Testis (tissue), 2 donors: ENCODE measurements at regions not wholly inside any gene's neighbourhood (a gene's known extent, or its start where the extent isn't known, plus 50 kb on each side); places are given as distances from the start of the nearest gene placed in this dataset.
A peak's percentile ranks its signal among the peaks of the same experiment; 100 is the strongest.

ENCODE experiments used
- DNase-seq: peaks from one replicate; pipeline ENCODE4 v3.0.0-alpha.2; 2019
- H3K27ac ChIP-seq, 2 donors: fragments of 200-600 bp; sonication (generic); one replicate each; pipeline ENCODE4 v1.5.1; 2019
- H3K27me3 ChIP-seq: fragments of 200-600 bp; sonication (generic); one replicate; pipeline ENCODE4 v1.5.1; 2019
- H3K36me3 ChIP-seq: fragments of 200-600 bp; sonication (generic); one replicate; pipeline ENCODE4 v1.5.1; 2017; ENCODE audit warnings: low read depth; ENCODE audit errors: missing control alignments
- H3K4me1 ChIP-seq: fragments of 200-600 bp; sonication (generic); one replicate; pipeline ENCODE4 v1.5.1; 2019
- H3K4me3 ChIP-seq, 2 donors: fragments of 200-600 bp; sonication (generic); one replicate each; pipeline ENCODE4 v1.5.1; 2017 to 2019
- H3K9me3 ChIP-seq: fragments of 200-600 bp; sonication (generic); one replicate; pipeline ENCODE4 v1.5.1; 2017
- POLR2A ChIP-seq: fragments of 450-650 bp; IDR thresholded peaks from one replicate; pipeline ENCODE4 v1.6.1; 2017; ENCODE audit warnings: antibody characterized with exemption, mild to moderate bottlenecking, moderate library complexity
- WGBS, 2 donors: methylation state at CpG; one replicate each; pipeline ENCODE4 v1.1.5; 2018; 5-methylcytosine and 5-hydroxymethylcytosine counted together
- intact Hi-C: fragments of 100-400 bp; cut with DNase I; formaldehyde crosslinking; loops from one replicate; pipeline ENCODE4 v1.15.1; 2023; ENCODE audit warnings: low total_unique reads
- TF ChIP-seq, protein P1 (sequence below), 3 experiments: fragments of 450-650 bp in 2 of 3; fragments of 200-600 bp in 1 of 3; sonication (generic) in 1 of 3; IDR thresholded peaks; one replicate each; pipeline ENCODE4 v1.5.1; 2016 to 2019; ENCODE audit warnings: antibody characterized with exemption in 3 of 3, mild to moderate bottlenecking in 2 of 3, moderate library complexity in 1 of 3

DNA sequence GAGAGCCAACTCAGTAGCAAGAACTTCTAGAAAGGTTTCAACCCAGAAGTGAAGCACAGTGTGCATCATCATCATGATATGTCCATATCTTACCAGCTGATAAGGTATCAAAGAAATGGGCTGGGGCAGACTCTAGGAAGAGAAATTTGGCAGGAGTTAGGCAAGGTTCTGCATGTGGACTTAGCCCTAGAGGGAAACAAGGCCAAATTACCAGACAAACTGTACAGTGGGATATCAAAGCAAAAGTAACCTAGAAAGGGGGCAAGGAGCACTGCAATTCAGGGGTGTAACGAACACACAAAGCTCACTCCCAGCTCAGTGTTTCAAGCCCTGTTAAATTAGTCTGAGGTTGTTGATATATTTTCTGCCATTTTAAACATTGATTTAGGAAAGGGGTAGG is 407.4 kb downstream of the SMARCA1 start:
- H3K9me3 ChIP-seq = no peaks in the 10 kb centered on the region
- TF ChIP-seq POLR2A = no peak

DNA sequence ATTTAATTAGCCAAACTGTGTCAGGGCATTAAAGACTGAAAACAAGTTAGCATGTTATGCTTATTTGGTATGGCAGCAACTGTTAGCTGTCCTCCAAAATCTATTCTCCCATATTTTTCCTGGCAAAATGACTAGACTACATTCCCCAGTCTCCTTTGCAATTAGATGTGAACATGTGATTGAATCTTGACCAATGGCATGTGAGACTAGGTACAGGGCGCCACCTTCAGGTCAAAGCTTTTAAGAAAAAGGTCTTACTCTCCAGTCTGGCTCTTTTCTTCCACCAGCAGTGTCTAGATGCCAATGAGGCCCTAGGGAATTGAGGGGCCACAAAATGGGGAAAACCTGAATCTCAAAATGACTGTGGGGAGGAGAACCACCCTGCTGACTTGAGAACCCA is 408.2 kb downstream of the SMARCA1 start:
- DNase-seq = peak; percentile 63
- H3K27ac ChIP-seq = no peak overlapping the region
- H3K9me3 ChIP-seq = no peaks in the 10 kb centered on the region
- H3K4me1 ChIP-seq = no peaks in the 10 kb centered on the region
- H3K27me3 ChIP-seq = no peaks in the 10 kb centered on the region
- no peak overlapping the region for H3K4me3 ChIP-seq
- 62 to 67% methylated on average over 1 of the region's 1 CpG for WGBS, 2 donors
- no peaks in the 10 kb centered on the region for H3K36me3 ChIP-seq
- TF ChIP-seq, protein P1, sequence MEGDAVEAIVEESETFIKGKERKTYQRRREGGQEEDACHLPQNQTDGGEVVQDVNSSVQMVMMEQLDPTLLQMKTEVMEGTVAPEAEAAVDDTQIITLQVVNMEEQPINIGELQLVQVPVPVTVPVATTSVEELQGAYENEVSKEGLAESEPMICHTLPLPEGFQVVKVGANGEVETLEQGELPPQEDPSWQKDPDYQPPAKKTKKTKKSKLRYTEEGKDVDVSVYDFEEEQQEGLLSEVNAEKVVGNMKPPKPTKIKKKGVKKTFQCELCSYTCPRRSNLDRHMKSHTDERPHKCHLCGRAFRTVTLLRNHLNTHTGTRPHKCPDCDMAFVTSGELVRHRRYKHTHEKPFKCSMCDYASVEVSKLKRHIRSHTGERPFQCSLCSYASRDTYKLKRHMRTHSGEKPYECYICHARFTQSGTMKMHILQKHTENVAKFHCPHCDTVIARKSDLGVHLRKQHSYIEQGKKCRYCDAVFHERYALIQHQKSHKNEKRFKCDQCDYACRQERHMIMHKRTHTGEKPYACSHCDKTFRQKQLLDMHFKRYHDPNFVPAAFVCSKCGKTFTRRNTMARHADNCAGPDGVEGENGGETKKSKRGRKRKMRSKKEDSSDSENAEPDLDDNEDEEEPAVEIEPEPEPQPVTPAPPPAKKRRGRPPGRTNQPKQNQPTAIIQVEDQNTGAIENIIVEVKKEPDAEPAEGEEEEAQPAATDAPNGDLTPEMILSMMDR (IDR thresholded peaks at IDR 0.05) = peak in 1 of 3 experiments; percentile 11
- TF ChIP-seq POLR2A = no peak
- intact Hi-C loops = no loop called here

More for the DNA sequence above, 407.4 kb downstream of the SMARCA1 start:
- Histone ChIP-seq H3K4me3 (no peak overlapping the region), H3K27me3 (no peaks in the 10 kb centered on the region), H3K27ac (no peak overlapping the region), H3K4me1 (no peaks in the 10 kb centered on the region), H3K36me3 (no peaks in the 10 kb centered on the region)
- intact Hi-C loops = no loop called here
- DNase-seq = no peak
- WGBS, 2 donors = 57% methylated on average over 1 of the region's 1 CpG

DNA sequence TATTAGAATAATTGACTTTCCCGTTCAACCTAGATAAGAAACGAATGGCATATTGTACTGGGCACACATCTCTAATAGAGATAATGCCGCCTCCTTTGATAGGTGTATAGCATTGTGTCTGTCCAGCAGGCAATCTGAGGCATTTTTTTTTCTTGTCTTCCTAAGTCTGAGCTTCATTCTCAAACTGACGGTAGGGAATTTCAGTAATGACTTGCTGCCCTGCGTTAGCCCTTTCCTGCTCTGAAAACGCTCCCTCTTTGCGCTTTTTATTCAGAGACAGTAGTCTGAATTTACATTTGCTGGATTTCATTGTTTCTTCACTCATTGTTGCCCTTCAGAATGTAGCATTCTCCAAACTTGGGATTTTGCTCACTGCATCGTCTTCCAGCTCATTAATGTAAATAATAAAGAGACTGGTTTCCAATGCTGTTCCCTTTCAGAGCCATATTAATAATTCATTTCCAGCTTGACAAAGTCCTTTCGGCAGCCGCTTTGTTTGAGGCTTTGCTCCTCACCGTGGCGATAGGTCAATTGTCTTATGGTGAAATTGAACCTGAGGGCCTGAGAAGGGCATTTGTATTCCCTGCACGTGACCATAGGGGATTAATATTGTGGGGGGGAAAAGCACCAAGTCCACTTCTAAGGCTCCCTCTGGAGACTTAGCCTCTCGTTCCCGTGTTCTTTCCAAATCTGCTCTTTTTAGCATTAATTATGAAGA is 412.1 kb downstream of the SMARCA1 start:
- H3K9me3 ChIP-seq = no peaks in the 10 kb centered on the region
- intact Hi-C loops = no loop called here
- TF ChIP-seq POLR2A = no peak
- TF ChIP-seq, protein P1 (IDR thresholded peaks at IDR 0.05) = no peak
- WGBS, 2 donors = 57 to 61% methylated on average over 15 of the region's 15 CpGs
- H3K36me3 ChIP-seq = no peaks in the 10 kb centered on the region
- no peaks in the 10 kb centered on the region for H3K27me3 ChIP-seq
- DNase-seq = no peak
- no peak overlapping the region for H3K4me3 ChIP-seq
- no peak overlapping the region for H3K27ac ChIP-seq
- H3K4me1 ChIP-seq = no peaks in the 10 kb centered on the region

DNA sequence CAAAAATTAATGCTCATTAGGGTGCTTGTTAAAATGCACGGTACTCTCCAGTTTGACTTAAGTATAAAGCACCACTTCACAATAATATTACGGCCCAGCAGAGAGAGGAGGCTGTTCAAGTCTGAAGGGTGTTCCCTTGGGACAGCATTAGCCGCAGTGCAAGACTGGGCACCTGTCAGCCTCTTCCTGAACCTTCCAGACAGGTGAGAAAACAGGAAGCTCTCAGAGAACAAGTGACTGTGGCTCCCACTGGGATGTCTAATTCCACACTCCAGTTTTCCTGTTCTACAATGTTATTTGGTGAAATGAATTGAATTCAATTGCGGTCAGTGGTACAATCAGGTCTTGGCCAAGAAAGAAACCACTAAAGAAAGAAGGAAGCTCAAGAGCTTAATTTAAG is 414.4 kb downstream of the SMARCA1 start:
- no peak for DNase-seq
- WGBS, 2 donors = 70 to 83% methylated on average over 4 of the region's 4 CpGs
- intact Hi-C loops = no loop called here

DNA sequence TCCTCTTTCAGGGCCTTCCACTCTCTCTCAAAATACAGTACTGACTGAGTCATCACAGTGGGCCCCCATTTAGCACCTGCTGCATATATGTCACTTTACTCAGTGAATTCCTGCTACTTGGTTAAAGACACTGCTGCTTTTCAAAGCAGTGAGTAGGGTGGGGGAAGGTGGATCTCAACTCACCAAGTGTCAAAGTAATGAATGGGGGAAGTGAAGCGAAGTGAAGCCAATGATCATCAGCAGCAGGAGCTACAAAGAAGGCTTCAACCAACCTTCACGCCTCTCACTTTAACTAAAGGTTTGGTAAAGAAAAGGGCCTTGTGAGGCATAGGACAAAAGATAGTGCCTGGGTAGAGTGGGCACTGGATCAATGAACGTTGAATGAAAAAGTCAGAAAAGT is 424.1 kb downstream of the SMARCA1 start:
- Histone ChIP-seq H3K27me3 (no peaks in the 10 kb centered on the region), H3K27ac (no peak overlapping the region), H3K9me3 (no peaks in the 10 kb centered on the region), H3K4me1 (no peaks in the 10 kb centered on the region), H3K36me3 (no peaks in the 10 kb centered on the region), H3K4me3 (no peak overlapping the region)
- TF ChIP-seq, protein P1 (IDR thresholded peaks at IDR 0.05) = no peak
- no peak for TF ChIP-seq POLR2A
- DNase-seq = no peak
- intact Hi-C loops = no loop called here
- WGBS, 2 donors = 87 to 100% methylated on average over 3 of the region's 3 CpGs

More for the DNA sequence above, 414.4 kb downstream of the SMARCA1 start:
- TF ChIP-seq POLR2A = no peak
- TF ChIP-seq, protein P1 (IDR thresholded peaks at IDR 0.05) = no peak
- no peaks in the 10 kb centered on the region for H3K4me1 ChIP-seq
- H3K36me3 ChIP-seq = no peaks in the 10 kb centered on the region
- no peaks in the 10 kb centered on the region for H3K27me3 ChIP-seq
- no peaks in the 10 kb centered on the region for H3K9me3 ChIP-seq
- no peak overlapping the region for H3K27ac ChIP-seq
- H3K4me3 ChIP-seq = no peak overlapping the region
